Glutamatergic neuron (in vitro differentiated cells): ENCODE measurements at regions not wholly inside any gene's neighbourhood (a gene's known extent, or its start where the extent isn't known, plus 50 kb on each side); places are given as distances from the start of the nearest gene placed in this dataset.

Experiments
- DNase-seq: peaks from one replicate; pipeline ENCODE4 v3.0.0; 2022
- H3K27ac Mint-ChIP-seq: one replicate; pipeline ENCODE4 v1.8.0; 2020; ENCODE audit warnings: mild to moderate bottlenecking, mixed read lengths, inconsistent platforms; ENCODE audit not compliant: unreplicated experiment
- H3K27me3 Mint-ChIP-seq: one replicate; pipeline ENCODE4 v1.8.0; 2020; ENCODE audit warnings: mild to moderate bottlenecking, moderate library complexity, mixed read lengths, inconsistent platforms; ENCODE audit not compliant: unreplicated experiment
- H3K36me3 Mint-ChIP-seq: one replicate; pipeline ENCODE4 v1.8.0; 2020; ENCODE audit warnings: mild to moderate bottlenecking, mixed read lengths, inconsistent platforms; ENCODE audit not compliant: unreplicated experiment
- H3K4me1 Mint-ChIP-seq: one replicate; pipeline ENCODE4 v1.8.0; 2020; ENCODE audit warnings: mild to moderate bottlenecking, low read depth, mixed read lengths, inconsistent platforms; ENCODE audit not compliant: unreplicated experiment
- H3K4me3 Mint-ChIP-seq: one replicate; pipeline ENCODE4 v1.8.0; 2020; ENCODE audit warnings: mild to moderate bottlenecking, mixed read lengths, inconsistent platforms; ENCODE audit not compliant: unreplicated experiment
- H3K9me3 Mint-ChIP-seq: one replicate; pipeline ENCODE4 v1.8.0; 2020; ENCODE audit warnings: mild to moderate bottlenecking, moderate library complexity, mixed read lengths, inconsistent platforms; ENCODE audit not compliant: unreplicated experiment
- TF ChIP-seq, protein P1 (sequence below): fragments of 200-600 bp; sonication (generic); IDR thresholded peaks from one replicate; pipeline ENCODE4 v1.5.0; 2021; ENCODE audit not compliant: partially characterized antibody, unreplicated experiment

- no peak overlapping the region for H3K27ac Mint-ChIP-seq
- H3K27me3 Mint-ChIP-seq: no peaks in the 10 kb centered on the region
- H3K36me3 Mint-ChIP-seq: no peaks in the 10 kb centered on the region
- no peak overlapping the region for H3K4me3 Mint-ChIP-seq
- peak; percentile 20 for DNase-seq
- TF ChIP-seq, protein P1, sequence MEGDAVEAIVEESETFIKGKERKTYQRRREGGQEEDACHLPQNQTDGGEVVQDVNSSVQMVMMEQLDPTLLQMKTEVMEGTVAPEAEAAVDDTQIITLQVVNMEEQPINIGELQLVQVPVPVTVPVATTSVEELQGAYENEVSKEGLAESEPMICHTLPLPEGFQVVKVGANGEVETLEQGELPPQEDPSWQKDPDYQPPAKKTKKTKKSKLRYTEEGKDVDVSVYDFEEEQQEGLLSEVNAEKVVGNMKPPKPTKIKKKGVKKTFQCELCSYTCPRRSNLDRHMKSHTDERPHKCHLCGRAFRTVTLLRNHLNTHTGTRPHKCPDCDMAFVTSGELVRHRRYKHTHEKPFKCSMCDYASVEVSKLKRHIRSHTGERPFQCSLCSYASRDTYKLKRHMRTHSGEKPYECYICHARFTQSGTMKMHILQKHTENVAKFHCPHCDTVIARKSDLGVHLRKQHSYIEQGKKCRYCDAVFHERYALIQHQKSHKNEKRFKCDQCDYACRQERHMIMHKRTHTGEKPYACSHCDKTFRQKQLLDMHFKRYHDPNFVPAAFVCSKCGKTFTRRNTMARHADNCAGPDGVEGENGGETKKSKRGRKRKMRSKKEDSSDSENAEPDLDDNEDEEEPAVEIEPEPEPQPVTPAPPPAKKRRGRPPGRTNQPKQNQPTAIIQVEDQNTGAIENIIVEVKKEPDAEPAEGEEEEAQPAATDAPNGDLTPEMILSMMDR: no peak
- H3K9me3 Mint-ChIP-seq: no peaks in the 10 kb centered on the region
- H3K4me1 Mint-ChIP-seq: peaks cover 9% of the 10 kb centered on the region
Observed at GRCh38 chr15:47975427-47975826, 145.4 kb upstream of the SLC24A5 start.

GRCh38 chr15:47983533-47983932 lies 137.3 kb upstream of the SLC24A5 start:
- H3K9me3 Mint-ChIP-seq: no peaks in the 10 kb centered on the region
- no peaks in the 10 kb centered on the region for H3K27me3 Mint-ChIP-seq
- no peak overlapping the region for H3K27ac Mint-ChIP-seq
- no peak overlapping the region for H3K4me3 Mint-ChIP-seq
- TF ChIP-seq, protein P1: no peak
- H3K36me3 Mint-ChIP-seq: no peaks in the 10 kb centered on the region
- no peak for DNase-seq
- H3K4me1 Mint-ChIP-seq: peaks cover 17% of the 10 kb centered on the region

GRCh38 chr15:47985568-47985967 lies 135.2 kb upstream of the SLC24A5 start:
- no peak for DNase-seq
- TF ChIP-seq, protein P1: no peak
- peaks cover 17% of the 10 kb centered on the region for H3K4me1 Mint-ChIP-seq
- peaks cover 4% of the 10 kb centered on the region for H3K27me3 Mint-ChIP-seq
- H3K36me3 Mint-ChIP-seq: no peaks in the 10 kb centered on the region
- no peaks in the 10 kb centered on the region for H3K9me3 Mint-ChIP-seq
- H3K4me3 Mint-ChIP-seq: no peak overlapping the region
- H3K27ac Mint-ChIP-seq: no peak overlapping the region

- Mint-ChIP-seq H3K9me3 (no peaks in the 10 kb centered on the region), H3K27ac (no peak overlapping the region), H3K4me3 (no peak overlapping the region), H3K4me1 (peaks cover 17% of the 10 kb centered on the region), H3K27me3 (peaks cover 4% of the 10 kb centered on the region), H3K36me3 (no peaks in the 10 kb centered on the region)
- DNase-seq: no peak
- TF ChIP-seq, protein P1: no peak
Observed at GRCh38 chr15:47987461-47987860, 133.3 kb upstream of the SLC24A5 start.

DNA sequence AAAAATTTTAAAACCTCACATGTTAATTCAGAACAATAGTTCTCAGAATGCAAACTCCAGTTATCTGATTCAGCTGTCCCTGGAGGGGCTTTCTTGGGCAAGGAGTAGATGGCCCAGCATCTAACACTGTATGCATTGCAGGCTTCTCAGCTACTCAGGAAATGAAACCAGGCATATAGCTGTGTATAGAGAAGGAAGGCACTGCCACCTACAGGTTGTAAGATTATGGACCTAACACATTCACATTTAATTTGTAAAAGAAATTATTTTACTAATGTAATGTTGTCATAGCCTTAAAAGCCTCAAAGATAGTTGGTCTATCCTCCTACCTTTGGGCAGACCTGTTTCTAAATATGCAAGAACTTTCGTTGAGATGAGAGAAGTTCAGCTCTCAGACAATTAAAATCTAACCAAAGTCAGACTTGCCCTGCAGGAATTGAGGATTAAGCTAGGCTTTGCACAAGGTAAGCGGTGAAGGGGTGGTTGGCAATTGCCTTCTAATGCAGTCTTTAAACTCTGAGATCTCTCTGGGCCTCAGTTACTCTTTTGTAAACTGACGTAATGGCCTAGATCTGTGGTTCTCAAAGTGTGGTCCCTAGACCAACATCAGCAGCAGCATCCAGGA lies 132.8 kb upstream of the SLC24A5 start:
- Mint-ChIP-seq H3K4me3 (no peak overlapping the region), H3K27ac (no peak overlapping the region), H3K4me1 (peaks cover 17% of the 10 kb centered on the region), H3K9me3 (no peaks in the 10 kb centered on the region), H3K27me3 (peaks cover 4% of the 10 kb centered on the region), H3K36me3 (no peaks in the 10 kb centered on the region)
- TF ChIP-seq, protein P1: peak; percentile 72
- no peak for DNase-seq
